ENCODE measurements at regions not wholly inside any gene's neighbourhood (a gene's known extent, or its start where the extent isn't known, plus 50 kb on each side); places are given as distances from the start of the nearest gene placed in this dataset.
"Not testable (repeated sequence)": the region's sequence is repeated elsewhere in the genome, so short reads cannot be mapped to it uniquely, and the experiment has no call there.

DNA sequence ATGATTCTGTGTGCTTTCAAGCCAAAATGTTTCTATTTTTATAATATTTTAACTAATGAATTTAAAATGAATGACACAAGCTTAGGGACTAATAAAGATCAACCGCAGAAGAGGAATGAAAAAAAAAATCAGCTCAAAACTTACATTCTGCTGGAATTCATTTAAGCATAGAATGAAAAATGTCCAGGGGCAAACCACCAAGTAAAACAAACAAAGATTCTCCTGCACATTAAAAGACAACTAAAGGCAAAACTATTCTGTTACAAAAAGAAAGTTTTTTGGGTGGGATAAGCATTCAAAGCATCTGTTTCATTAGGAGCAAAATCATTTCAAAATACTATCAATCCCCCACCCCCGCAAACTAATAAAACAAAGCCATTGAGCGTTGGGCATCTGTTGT lies 99.3 kb upstream of the SOX11 start:
- no peak for DNase-seq (ENCODE audit: low spot score)

- no peak for DNase-seq (ENCODE audit: low spot score)
These were observed 97.9 kb upstream of the SOX11 start for GRCh38 chr2:5594249-5594695.

DNA sequence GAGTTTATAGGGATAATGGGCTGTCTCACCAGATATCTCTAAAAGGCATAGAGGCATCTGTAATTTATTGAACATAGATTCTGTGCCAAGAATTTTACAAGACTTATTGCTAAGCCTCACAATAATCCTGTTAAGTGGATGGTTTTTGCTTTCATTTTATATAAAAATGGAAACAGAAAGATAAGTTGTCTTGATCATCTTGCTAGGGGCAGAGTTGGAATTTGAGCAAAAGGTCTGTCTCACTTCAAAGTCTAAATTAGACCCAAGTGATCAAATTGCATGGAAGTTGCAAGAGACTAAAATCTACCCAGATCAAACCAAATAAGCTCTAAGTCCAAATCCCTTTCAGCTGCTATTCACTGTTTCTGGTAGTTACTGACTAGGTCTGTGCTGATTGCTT lies 95.3 kb upstream of the SOX11 start:
- DNase-seq (ENCODE audit: low spot score), result no peak

DNA sequence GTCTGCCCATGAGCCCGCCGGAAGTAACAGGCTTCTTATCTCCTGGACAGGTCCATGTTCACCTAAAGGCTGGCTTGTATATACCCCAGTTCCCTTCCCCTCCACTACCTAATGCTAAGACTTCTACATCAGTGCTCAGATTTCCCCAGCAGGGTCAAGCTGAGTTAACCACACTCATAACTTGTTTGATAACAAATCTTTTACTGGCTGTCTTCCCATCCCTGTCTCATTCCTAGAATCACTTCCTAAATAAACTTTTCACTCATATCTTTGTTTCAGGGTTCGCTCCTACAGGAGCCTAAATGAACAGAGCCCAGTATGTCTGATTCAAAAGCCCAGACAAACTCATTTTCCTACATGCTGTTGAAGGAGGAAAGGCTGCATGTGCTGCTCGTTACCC lies 94.0 kb upstream of the SOX11 start:
- no peak for DNase-seq (ENCODE audit: low spot score)

- DNase-seq (ENCODE audit: low spot score), result peak; percentile 39
These were observed 83.0 kb upstream of the SOX11 start for GRCh38 chr2:5609201-5609600.

DNA sequence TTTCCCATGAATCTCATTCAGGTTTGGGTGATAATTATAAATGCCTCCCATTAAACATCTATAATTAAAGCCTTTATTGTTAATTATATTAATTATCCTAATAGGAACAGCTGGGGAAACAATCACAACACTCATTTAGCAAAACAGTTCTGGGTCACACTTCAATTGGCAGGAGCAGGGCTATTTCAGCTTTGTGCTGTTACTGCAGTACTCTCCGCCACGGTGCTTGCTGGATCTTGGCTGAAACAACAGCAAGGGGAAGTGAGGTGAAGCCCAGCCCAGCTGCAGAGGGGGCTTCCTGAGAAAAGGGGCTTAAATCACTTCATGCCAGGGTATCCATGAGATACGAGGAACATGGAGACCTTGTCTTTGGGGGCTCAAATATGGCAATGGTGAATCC lies 79.5 kb upstream of the SOX11 start:
- no peak for DNase-seq (ENCODE audit: low spot score)

DNA sequence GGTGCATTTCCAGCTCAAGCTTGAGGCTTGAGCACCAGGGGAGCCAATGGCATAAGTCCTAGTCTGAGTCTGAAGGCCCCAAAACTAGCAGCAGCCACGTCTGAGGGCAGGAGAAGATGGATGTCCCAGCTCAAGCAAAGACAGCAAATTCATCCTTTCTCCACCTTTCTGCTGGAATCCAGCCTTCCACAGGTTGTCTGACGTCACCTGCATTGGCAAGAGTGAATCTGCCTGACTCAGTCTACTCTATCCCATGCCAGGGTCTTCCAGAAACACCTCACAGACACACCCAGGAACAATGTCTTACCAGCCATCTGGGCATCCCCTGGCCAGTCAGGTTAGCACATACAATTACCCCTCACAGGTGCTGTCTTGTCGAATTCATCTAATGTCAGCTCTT lies 76.2 kb upstream of the SOX11 start:
- DNase-seq (ENCODE audit: low spot score), result no peak

DNA sequence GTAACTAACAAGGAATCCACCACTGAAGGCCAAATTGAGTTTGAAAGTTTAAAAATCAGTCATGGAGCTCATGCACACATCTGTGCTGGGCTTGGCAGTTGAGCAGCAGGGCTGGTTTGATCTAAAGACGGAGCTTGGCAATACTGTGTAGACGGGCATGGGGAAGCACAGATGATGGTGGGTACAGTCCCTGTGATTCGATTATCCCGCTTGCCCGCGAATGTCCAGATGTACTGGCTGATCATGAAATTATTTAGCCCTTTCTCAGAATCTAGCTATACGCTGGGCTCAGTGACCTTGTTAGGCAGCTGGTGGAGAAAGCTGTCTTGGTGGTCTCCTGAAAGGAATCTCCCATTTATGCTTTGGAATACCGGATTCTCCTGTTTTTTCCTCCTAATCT lies 74.8 kb upstream of the SOX11 start:
- DNase-seq (ENCODE audit: low spot score), result no peak

DNA sequence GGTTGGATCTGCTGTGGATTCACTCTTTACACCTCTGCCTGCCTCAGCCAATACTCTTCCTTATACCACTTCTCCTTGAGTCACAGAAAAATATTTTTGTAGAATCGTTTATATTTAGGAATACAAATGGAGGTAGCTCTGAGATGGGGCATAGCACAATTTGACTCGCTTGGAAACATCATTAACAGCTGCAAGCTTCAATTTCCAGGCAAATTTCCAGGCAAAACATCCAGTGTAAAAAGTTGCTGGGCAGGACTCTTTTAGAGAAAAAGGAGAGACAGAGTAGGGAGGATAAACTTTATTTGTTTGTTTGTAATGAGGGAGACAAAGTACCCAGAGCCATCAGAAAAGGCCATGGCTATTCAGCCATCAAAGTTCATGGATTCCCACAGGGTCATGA lies 74.4 kb upstream of the SOX11 start:
- no peak for DNase-seq (ENCODE audit: low spot score)

GRCh38 chr2:5618271-5618670 lies 73.9 kb upstream of the SOX11 start:
- DNase-seq (ENCODE audit: low spot score), result no peak

GRCh38 chr2:5625556-5626065 lies 66.6 kb upstream of the SOX11 start:
- peak; percentile 17 for DNase-seq (ENCODE audit: low spot score)

- not testable (repeated sequence) for DNase-seq (ENCODE audit: low spot score)
These were observed 63.7 kb upstream of the SOX11 start for GRCh38 chr2:5628484-5628883.

- DNase-seq (ENCODE audit: low spot score), result not testable (repeated sequence)
These were observed 62.7 kb upstream of the SOX11 start for GRCh38 chr2:5629510-5629909.

GRCh38 chr2:5637051-5637450 lies 55.1 kb upstream of the SOX11 start:
- DNase-seq (ENCODE audit: low spot score), result not testable (repeated sequence)

Small RNA genes lying in the stretch of these regions (small RNA-seq; reads per million reads assigned to genes)
- gene RF00322, result 0 reads per million in 2 experiments
- gene RNU6-649P, result 0 reads per million in 2 experiments
